ENCODE measurements at regions not wholly inside any gene's neighbourhood (a gene's known extent, or its start where the extent isn't known, plus 50 kb on each side); places are given as distances from the start of the nearest gene placed in this dataset.

DNA sequence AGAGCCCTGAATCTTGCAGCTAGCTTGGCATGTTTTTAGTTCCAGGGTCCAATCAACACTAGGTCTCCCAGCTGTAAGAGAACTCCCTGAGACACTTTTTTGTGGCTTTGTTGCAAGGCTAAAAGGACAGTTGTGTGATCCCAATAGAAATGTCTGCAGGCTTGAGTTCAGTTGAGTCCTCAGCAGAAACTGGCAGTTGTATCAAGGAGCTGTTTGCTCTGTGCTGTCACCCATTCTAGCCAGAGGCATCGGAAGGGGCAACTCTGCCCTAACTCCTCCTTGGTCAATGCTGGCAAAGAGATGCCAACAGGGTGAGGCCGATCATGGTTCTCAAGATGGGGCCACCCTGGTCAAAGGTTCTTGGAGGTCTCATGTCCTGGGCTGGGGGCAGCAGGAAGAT lies 224.1 kb downstream of the BUB3 start (continued):
- TF ChIP-seq TBP (IDR thresholded peaks at IDR 0.05; ENCODE audit: low read depth, low read length): no peak
- no peak for TF ChIP-seq SP1 (IDR thresholded peaks at IDR 0.05; ENCODE audit: low read depth, low read length)

Data from H1 (cell line).